CD4-positive, alpha-beta T cell (primary cell): ENCODE measurements at regions not wholly inside any gene's neighbourhood (a gene's known extent, or its start where the extent isn't known, plus 50 kb on each side); places are given as distances from the start of the nearest gene placed in this dataset.

Source experiments
- ATAC-seq: fragments of 200-7000 bp; cut with Tn5 transposase; one replicate; pipeline ENCODE4 v1.10.0; 2022; ENCODE audit warnings: mild to moderate bottlenecking; ENCODE audit not compliant: poor library complexity
- CTCF ChIA-PET: fragments of 350-600 bp; sonication (Branson Sonifier 250); formaldehyde crosslinking; loops from one replicate; lab custom pipeline; 2021; ENCODE audit warnings: antibody characterized with exemption, inconsistent platforms; lab: Charles Lee
- POLR2A ChIA-PET: fragments of 350-600 bp; sonication (Branson Sonifier 250); formaldehyde crosslinking; loops from one replicate; lab custom pipeline; 2021; ENCODE audit warnings: antibody characterized with exemption, inconsistent platforms; lab: Charles Lee
- DNase-seq, 14 experiments: peaks; one replicate each; pipeline ENCODE4 v3.0.0-alpha.2; 2013 to 2020; ENCODE audit warnings: mixed read lengths in 2 of 14
- H3K27ac ChIP-seq, 2 donors: one replicate each; pipeline versions ENCODE4 v1.5.1 to v1.7.0; 2013; ENCODE audit warnings: low read length in 2 of 2, low read depth in 1 of 2, mild to moderate bottlenecking in 1 of 2
- H3K27me3 ChIP-seq, 2 experiments: 1 replicate in 1 of 2; 2 replicates in 1 of 2; pipeline versions ENCODE4 v1.6.1 to v1.7.0; 2013; ENCODE audit warnings: low read length in 2 of 2, control low read depth in 1 of 2, mild to moderate bottlenecking in 1 of 2, moderate library complexity in 1 of 2; ENCODE audit not compliant: insufficient read depth in 2 of 2, control insufficient read depth in 1 of 2
- H3K36me3 ChIP-seq: one replicate; pipeline ENCODE4 v1.6.1; 2013; ENCODE audit warnings: low read length, control low read depth; ENCODE audit not compliant: insufficient read depth
- H3K4me1 ChIP-seq: one replicate; pipeline ENCODE4 v1.6.1; 2013; ENCODE audit warnings: low read length, control low read depth; ENCODE audit not compliant: insufficient read depth
- H3K4me3 ChIP-seq: one replicate; pipeline ENCODE4 v1.5.1; 2013; ENCODE audit warnings: mild to moderate bottlenecking, low read length, moderate library complexity
- H3K9me3 ChIP-seq, 2 experiments: 1 replicate in 1 of 2; 2 replicates in 1 of 2; pipeline versions ENCODE4 v1.6.1 to v1.7.0; 2013; ENCODE audit warnings: low read length in 2 of 2, mild to moderate bottlenecking in 2 of 2, control low read depth in 1 of 2, moderate library complexity in 1 of 2; ENCODE audit not compliant: control insufficient read depth in 1 of 2, insufficient read depth in 1 of 2
- H3K27ac Mint-ChIP-seq: one replicate; pipeline ENCODE4 v1.8.0; 2020; ENCODE audit warnings: mixed read lengths
- H3K27me3 Mint-ChIP-seq: one replicate; pipeline ENCODE4 v1.8.0; 2021; ENCODE audit warnings: mixed read lengths
- H3K36me3 Mint-ChIP-seq: one replicate; pipeline ENCODE4 v1.8.0; 2021; ENCODE audit warnings: low read depth, mixed read lengths
- H3K4me1 Mint-ChIP-seq: one replicate; pipeline ENCODE4 v1.8.0; 2021; ENCODE audit warnings: low read depth, mixed read lengths
- H3K4me3 Mint-ChIP-seq: one replicate; pipeline ENCODE4 v1.8.0; 2020; ENCODE audit warnings: mild to moderate bottlenecking, mixed read lengths
- H3K9me3 Mint-ChIP-seq: one replicate; pipeline ENCODE4 v1.8.0; 2020; ENCODE audit warnings: mixed read lengths
- intact Hi-C, 2 experiments: fragments of 100-400 bp; cut with DNase I in 1 of 2; cut with micrococcal nuclease in 1 of 2; formaldehyde crosslinking; loops; one replicate each; pipeline versions ENCODE4 v1.15.1 to v1.9.0; 2023 to 2025; cut with DNase I, micrococcal nuclease
- TF ChIP-seq, protein P1 (sequence below): fragments of 200-600 bp; IDR thresholded peaks from one replicate; pipeline ENCODE4 v1.8.0; 2022; ENCODE audit warnings: antibody characterized with exemption, mild to moderate bottlenecking

DNA sequence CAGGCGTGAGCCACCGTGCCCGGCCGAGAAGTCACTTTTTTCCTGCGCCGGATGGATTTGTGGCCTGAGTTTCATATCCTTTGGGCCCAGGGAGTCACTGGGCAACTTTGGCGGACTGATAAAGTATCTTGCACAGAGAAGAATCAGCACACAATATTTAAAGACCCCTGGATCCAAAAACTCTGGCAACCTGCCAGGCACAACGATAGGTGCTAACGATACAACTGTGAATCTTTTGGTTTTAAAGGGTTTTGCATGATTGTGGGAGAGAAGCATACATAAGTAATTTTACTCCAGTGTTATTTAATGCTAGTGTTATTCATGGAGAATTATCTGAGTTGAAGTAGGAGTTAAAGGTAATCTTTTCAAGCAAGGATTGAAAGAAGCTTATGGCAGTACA, 85.3 kb downstream of the TAF11L14 start:
- TF ChIP-seq, protein P1, sequence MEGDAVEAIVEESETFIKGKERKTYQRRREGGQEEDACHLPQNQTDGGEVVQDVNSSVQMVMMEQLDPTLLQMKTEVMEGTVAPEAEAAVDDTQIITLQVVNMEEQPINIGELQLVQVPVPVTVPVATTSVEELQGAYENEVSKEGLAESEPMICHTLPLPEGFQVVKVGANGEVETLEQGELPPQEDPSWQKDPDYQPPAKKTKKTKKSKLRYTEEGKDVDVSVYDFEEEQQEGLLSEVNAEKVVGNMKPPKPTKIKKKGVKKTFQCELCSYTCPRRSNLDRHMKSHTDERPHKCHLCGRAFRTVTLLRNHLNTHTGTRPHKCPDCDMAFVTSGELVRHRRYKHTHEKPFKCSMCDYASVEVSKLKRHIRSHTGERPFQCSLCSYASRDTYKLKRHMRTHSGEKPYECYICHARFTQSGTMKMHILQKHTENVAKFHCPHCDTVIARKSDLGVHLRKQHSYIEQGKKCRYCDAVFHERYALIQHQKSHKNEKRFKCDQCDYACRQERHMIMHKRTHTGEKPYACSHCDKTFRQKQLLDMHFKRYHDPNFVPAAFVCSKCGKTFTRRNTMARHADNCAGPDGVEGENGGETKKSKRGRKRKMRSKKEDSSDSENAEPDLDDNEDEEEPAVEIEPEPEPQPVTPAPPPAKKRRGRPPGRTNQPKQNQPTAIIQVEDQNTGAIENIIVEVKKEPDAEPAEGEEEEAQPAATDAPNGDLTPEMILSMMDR = no peak
- POLR2A ChIA-PET = no interaction called here
- no peaks in the 10 kb centered on the region for H3K4me1 Mint-ChIP-seq

DNA sequence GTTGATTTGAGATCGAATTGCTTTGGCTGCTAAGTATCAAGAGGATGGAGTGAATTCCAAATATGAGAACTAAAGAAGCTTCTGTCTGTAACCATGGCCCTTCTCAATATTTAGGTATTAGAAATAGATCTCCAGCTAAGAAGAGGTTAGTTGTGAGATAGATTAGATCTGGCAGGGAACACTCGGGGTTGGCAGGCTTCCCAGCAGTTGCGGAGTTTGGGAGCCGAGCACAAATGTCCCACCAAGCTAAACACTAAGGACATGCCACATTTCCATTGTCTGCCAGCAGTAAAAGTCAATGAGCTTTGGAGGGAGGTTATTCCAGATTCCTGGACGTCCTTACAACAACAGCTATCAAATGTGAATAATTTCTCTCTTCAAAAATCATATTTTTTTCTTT, 85.8 kb downstream of the TAF11L14 start:
- DNase-seq (no peak), ATAC-seq (no peak)
- Mint-ChIP-seq H3K9me3 (peaks cover 13% of the 10 kb centered on the region), H3K36me3 (no peaks in the 10 kb centered on the region), H3K4me3 (no peak overlapping the region), H3K27ac (no peak overlapping the region), H3K27me3 (no peaks in the 10 kb centered on the region), H3K4me1 (no peaks in the 10 kb centered on the region)
- POLR2A ChIA-PET = no interaction called here
- H3K27me3 ChIP-seq = no peaks in the 10 kb centered on the region
- TF ChIP-seq, protein P1 = no peak
- H3K9me3 ChIP-seq = peaks cover 0 to 14% of the 10 kb centered on the region in 2 experiments
- H3K27ac ChIP-seq = no peak overlapping the region
- no peak overlapping the region for H3K4me3 ChIP-seq
- no peaks in the 10 kb centered on the region for H3K4me1 ChIP-seq
- no peaks in the 10 kb centered on the region for H3K36me3 ChIP-seq
- CTCF ChIA-PET = no interaction called here
- intact Hi-C loops = no loop called here

More for the DNA sequence above, 85.3 kb downstream of the TAF11L14 start:
- H3K27ac Mint-ChIP-seq = no peak overlapping the region
- Histone ChIP-seq H3K27me3 (no peaks in the 10 kb centered on the region), H3K27ac (no peak overlapping the region), H3K4me3 (no peak overlapping the region), H3K9me3 (peaks cover 0 to 16% of the 10 kb centered on the region in 2 experiments), H3K36me3 (no peaks in the 10 kb centered on the region), H3K4me1 (no peaks in the 10 kb centered on the region)
- intact Hi-C loops = no loop called here
- DNase-seq (no peak), ATAC-seq (no peak)
- CTCF ChIA-PET = no interaction called here
- peaks cover 13% of the 10 kb centered on the region for H3K9me3 Mint-ChIP-seq
- H3K4me3 Mint-ChIP-seq = no peak overlapping the region
- no peaks in the 10 kb centered on the region for H3K27me3 Mint-ChIP-seq
- H3K36me3 Mint-ChIP-seq = no peaks in the 10 kb centered on the region

- POLR2A ChIA-PET = no interaction called here
- ATAC-seq (no peak), DNase-seq (no peak)
- Histone ChIP-seq H3K36me3 (no peaks in the 10 kb centered on the region), H3K4me1 (no peaks in the 10 kb centered on the region), H3K27me3 (no peaks in the 10 kb centered on the region), H3K27ac (no peak overlapping the region), H3K4me3 (no peak overlapping the region), H3K9me3 (peaks cover 4 to 13% of the 10 kb centered on the region in 2 experiments)
- Mint-ChIP-seq H3K36me3 (no peaks in the 10 kb centered on the region), H3K9me3 (peaks cover 14% of the 10 kb centered on the region), H3K27me3 (no peaks in the 10 kb centered on the region), H3K4me3 (no peak overlapping the region), H3K27ac (no peak overlapping the region), H3K4me1 (no peaks in the 10 kb centered on the region)
- CTCF ChIA-PET = no interaction called here
- intact Hi-C loops = no loop called here
- TF ChIP-seq, protein P1 = no peak
Observed at GRCh38 chr5:17723876-17724275, 89.6 kb downstream of the TAF11L14 start.
